Astrocyte (in vitro differentiated cells and primary cell): ENCODE measurements at regions not wholly inside any gene's neighbourhood (a gene's known extent, or its start where the extent isn't known, plus 50 kb on each side); places are given as distances from the start of the nearest gene placed in this dataset.

Experiments used
- DNase-seq: peaks from one replicate; pipeline ENCODE4 v3.0.0-alpha.2; 2010; ENCODE audit warnings: low read depth
- FAIRE-seq: peaks from 2 replicates; lab custom pipeline; 2011; peaks lifted over from hg19 to GRCh38; lab: Jason Lieb, UNC
- H2AFZ ChIP-seq: 2 replicates; pipeline ENCODE4 v1.6.0; 2012; ENCODE audit warnings: low read depth, low read length, inconsistent platforms
- H3K27ac ChIP-seq: 2 replicates; pipeline ENCODE4 v1.5.1; 2011; ENCODE audit warnings: low read depth, low read length, inconsistent platforms
- H3K27me3 ChIP-seq: 2 replicates; pipeline ENCODE4 v1.6.0; 2011; ENCODE audit warnings: low read length, inconsistent platforms; ENCODE audit not compliant: insufficient read depth
- H3K36me3 ChIP-seq: 2 replicates; pipeline ENCODE4 v1.5.1; 2011; ENCODE audit warnings: low read length, inconsistent platforms; ENCODE audit not compliant: insufficient read depth
- H3K4me1 ChIP-seq: 2 replicates; pipeline ENCODE4 v1.5.1; 2011; ENCODE audit warnings: low read length, inconsistent platforms; ENCODE audit not compliant: insufficient read depth
- H3K4me2 ChIP-seq: 2 replicates; pipeline ENCODE4 v1.6.0; 2012; ENCODE audit warnings: low read length, inconsistent platforms
- H3K4me3 ChIP-seq: 2 replicates; pipeline ENCODE4 v1.5.1; 2011; ENCODE audit warnings: low read depth, mild to moderate bottlenecking, low read length, inconsistent platforms; ENCODE audit not compliant: insufficient read depth
- H3K79me2 ChIP-seq: 2 replicates; pipeline ENCODE4 v1.6.0; 2012; ENCODE audit warnings: mild to moderate bottlenecking, low read length, inconsistent platforms; ENCODE audit not compliant: insufficient read depth
- H3K9ac ChIP-seq: 2 replicates; pipeline ENCODE4 v1.6.0; 2012; ENCODE audit warnings: mild to moderate bottlenecking, low read length, inconsistent platforms
- H3K9me3 ChIP-seq: 2 replicates; pipeline ENCODE4 v1.5.1; 2012; ENCODE audit warnings: low read depth, mild to moderate bottlenecking, low read length, inconsistent platforms; ENCODE audit not compliant: insufficient read depth
- H4K20me1 ChIP-seq: 2 replicates; pipeline ENCODE4 v1.6.0; 2012; ENCODE audit warnings: low read length, inconsistent platforms; ENCODE audit not compliant: insufficient read depth
- H3K27ac Mint-ChIP-seq: one replicate; pipeline ENCODE4 v1.8.0; 2021; ENCODE audit warnings: mild to moderate bottlenecking, mixed read lengths; ENCODE audit not compliant: unreplicated experiment
- H3K27me3 Mint-ChIP-seq: one replicate; pipeline ENCODE4 v1.8.0; 2021; ENCODE audit warnings: low read depth, mixed read lengths; ENCODE audit not compliant: unreplicated experiment
- H3K36me3 Mint-ChIP-seq: one replicate; pipeline ENCODE4 v1.8.0; 2021; ENCODE audit warnings: low read depth, mixed read lengths; ENCODE audit not compliant: unreplicated experiment
- H3K4me1 Mint-ChIP-seq: one replicate; pipeline ENCODE4 v1.8.0; 2021; ENCODE audit warnings: low read depth, mixed read lengths; ENCODE audit not compliant: unreplicated experiment
- H3K4me3 Mint-ChIP-seq: one replicate; pipeline ENCODE4 v1.8.0; 2021; ENCODE audit warnings: mild to moderate bottlenecking, moderate library complexity, mixed read lengths; ENCODE audit not compliant: unreplicated experiment
- H3K9me3 Mint-ChIP-seq: one replicate; pipeline ENCODE4 v1.8.0; 2021; ENCODE audit warnings: mild to moderate bottlenecking, mixed read lengths; ENCODE audit not compliant: unreplicated experiment
- EZH2 ChIP-seq: IDR thresholded peaks from 2 replicates; pipeline ENCODE4 v1.6.1; 2012; ENCODE audit warnings: mild to moderate bottlenecking, low read length, inconsistent platforms; ENCODE audit not compliant: insufficient read depth
- TF ChIP-seq, protein P1 (sequence below): IDR thresholded peaks from 2 replicates; pipeline ENCODE4 v1.5.1; 2011; ENCODE audit warnings: low read depth, mild to moderate bottlenecking, inconsistent platforms, low read length, moderate library complexity; ENCODE audit not compliant: insufficient read depth

DNA sequence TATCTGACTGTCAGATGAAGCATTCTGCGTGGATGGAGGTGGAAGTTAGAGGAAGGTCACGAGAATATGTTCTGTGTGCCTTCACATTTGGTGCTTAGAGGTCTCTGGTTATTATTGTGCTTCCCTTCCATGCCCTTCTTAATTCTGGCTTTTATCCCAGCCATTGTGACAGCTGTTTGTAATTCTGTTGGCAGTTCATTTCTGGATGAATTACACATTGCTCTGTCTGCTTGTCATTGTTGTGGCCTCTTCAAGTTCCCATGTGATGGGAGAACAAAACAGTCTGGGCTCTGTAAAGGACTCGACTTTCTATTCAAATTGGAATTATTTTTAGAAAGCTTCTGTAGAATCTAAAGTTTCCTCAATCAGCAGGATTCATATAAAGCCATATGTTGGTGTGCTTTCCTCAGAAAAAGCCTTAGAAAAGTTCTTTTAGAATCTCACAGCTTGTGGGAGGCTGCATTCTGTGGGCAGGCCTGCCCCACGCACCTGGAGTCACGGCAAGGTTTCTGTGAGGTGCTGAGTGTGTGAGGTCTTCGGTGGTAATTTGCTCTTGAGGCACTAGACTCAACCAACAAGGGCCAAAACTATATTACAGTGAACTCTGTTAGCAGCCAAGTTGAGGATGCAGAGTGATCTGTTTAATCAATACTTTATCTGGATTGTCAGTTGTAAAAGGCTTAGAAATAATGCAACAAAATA, 397.4 kb upstream of the AZI2 start:
- H3K27me3 ChIP-seq = no peaks in the 10 kb centered on the region
- H3K27ac ChIP-seq = no peak overlapping the region
- H3K79me2 ChIP-seq = no peaks in the 10 kb centered on the region
- no peak overlapping the region for H3K4me3 Mint-ChIP-seq
- no peak overlapping the region for H2AFZ ChIP-seq
- no peaks in the 10 kb centered on the region for H4K20me1 ChIP-seq
- H3K9me3 Mint-ChIP-seq = peaks cover 6% of the 10 kb centered on the region
- no peak overlapping the region for H3K4me3 ChIP-seq
- H3K4me2 ChIP-seq = peak overlapping the region; percentile 1
- no peaks in the 10 kb centered on the region for H3K36me3 ChIP-seq
- no peaks in the 10 kb centered on the region for H3K36me3 Mint-ChIP-seq
- H3K9ac ChIP-seq = no peak overlapping the region
- TF ChIP-seq EZH2 = no peak
- TF ChIP-seq, protein P1, sequence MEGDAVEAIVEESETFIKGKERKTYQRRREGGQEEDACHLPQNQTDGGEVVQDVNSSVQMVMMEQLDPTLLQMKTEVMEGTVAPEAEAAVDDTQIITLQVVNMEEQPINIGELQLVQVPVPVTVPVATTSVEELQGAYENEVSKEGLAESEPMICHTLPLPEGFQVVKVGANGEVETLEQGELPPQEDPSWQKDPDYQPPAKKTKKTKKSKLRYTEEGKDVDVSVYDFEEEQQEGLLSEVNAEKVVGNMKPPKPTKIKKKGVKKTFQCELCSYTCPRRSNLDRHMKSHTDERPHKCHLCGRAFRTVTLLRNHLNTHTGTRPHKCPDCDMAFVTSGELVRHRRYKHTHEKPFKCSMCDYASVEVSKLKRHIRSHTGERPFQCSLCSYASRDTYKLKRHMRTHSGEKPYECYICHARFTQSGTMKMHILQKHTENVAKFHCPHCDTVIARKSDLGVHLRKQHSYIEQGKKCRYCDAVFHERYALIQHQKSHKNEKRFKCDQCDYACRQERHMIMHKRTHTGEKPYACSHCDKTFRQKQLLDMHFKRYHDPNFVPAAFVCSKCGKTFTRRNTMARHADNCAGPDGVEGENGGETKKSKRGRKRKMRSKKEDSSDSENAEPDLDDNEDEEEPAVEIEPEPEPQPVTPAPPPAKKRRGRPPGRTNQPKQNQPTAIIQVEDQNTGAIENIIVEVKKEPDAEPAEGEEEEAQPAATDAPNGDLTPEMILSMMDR = no peak
- H3K4me1 ChIP-seq = peaks cover 7% of the 10 kb centered on the region
- no peak overlapping the region for H3K27ac Mint-ChIP-seq
- H3K27me3 Mint-ChIP-seq = no peaks in the 10 kb centered on the region
- no peaks in the 10 kb centered on the region for H3K9me3 ChIP-seq
- FAIRE-seq (no peak), DNase-seq (peak; percentile 3)
- H3K4me1 Mint-ChIP-seq = peaks cover 7% of the 10 kb centered on the region

DNA sequence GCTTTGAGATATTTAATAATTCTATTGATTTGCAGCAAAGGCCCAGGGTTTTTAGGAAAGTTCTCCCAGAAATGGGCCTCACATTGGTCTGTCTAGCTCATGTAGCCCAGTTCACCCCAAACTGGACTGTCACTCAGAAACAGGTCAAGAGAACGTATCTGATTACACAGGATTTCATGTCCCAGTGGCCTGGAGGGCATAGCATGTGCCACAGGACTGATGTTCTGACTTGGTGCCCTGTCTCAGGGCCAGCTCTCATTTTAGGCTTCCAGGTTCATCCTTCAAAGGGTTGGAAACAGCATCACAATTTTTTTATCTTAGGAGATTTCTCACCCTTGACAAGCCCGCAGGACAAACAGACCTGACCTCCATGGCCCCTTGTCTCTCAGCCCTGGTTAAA, 398.4 kb upstream of the AZI2 start:
- Histone ChIP-seq H3K27ac (no peak overlapping the region), H3K27me3 (no peaks in the 10 kb centered on the region), H3K4me1 (peaks cover 7% of the 10 kb centered on the region), H3K4me2 (no peak overlapping the region), H4K20me1 (no peaks in the 10 kb centered on the region), H2AFZ (no peak overlapping the region), H3K4me3 (no peak overlapping the region), H3K9ac (no peak overlapping the region), H3K79me2 (no peaks in the 10 kb centered on the region), H3K9me3 (no peaks in the 10 kb centered on the region), H3K36me3 (no peaks in the 10 kb centered on the region)
- Mint-ChIP-seq H3K4me3 (no peak overlapping the region), H3K27ac (no peak overlapping the region), H3K4me1 (peaks cover 7% of the 10 kb centered on the region), H3K27me3 (no peaks in the 10 kb centered on the region), H3K9me3 (peaks cover 7% of the 10 kb centered on the region), H3K36me3 (no peaks in the 10 kb centered on the region)
- DNase-seq (no peak), FAIRE-seq (no peak)
- TF ChIP-seq EZH2 = no peak
- TF ChIP-seq, protein P1 = no peak

DNA sequence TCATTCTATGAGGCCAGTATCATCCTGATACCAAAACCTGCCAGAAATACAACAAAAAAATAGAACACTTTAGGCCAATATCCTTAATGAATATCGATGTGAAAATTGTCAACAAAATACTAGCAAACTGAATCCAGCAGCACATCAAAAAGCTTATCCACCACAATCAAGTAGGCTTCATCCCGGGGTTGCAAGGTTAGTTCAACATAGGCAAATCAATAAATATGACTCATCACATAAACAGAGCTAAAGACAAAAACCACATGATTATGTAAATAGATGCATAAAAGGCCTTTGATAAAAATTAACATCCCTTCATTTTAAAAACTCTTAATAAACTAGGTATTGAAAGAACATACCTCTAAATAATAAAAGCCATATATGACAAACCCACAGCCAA, 403.2 kb upstream of the AZI2 start:
- Histone ChIP-seq H3K4me1 (no peaks in the 10 kb centered on the region), H3K4me2 (no peak overlapping the region), H2AFZ (no peak overlapping the region), H3K9ac (no peak overlapping the region), H3K9me3 (no peaks in the 10 kb centered on the region), H3K4me3 (no peak overlapping the region), H3K36me3 (no peaks in the 10 kb centered on the region), H3K79me2 (no peaks in the 10 kb centered on the region), H3K27me3 (no peaks in the 10 kb centered on the region), H4K20me1 (no peaks in the 10 kb centered on the region), H3K27ac (no peak overlapping the region)
- no peaks in the 10 kb centered on the region for H3K4me1 Mint-ChIP-seq
- no peaks in the 10 kb centered on the region for H3K36me3 Mint-ChIP-seq
- FAIRE-seq (no peak), DNase-seq (no peak)
- no peaks in the 10 kb centered on the region for H3K27me3 Mint-ChIP-seq
- TF ChIP-seq, protein P1 = no peak
- no peak for TF ChIP-seq EZH2
- H3K9me3 Mint-ChIP-seq = peaks cover 7% of the 10 kb centered on the region
- no peak overlapping the region for H3K27ac Mint-ChIP-seq
- no peak overlapping the region for H3K4me3 Mint-ChIP-seq
